ENCODE measurements at regions not wholly inside any gene's neighbourhood (a gene's known extent, or its start where the extent isn't known, plus 50 kb on each side); places are given as distances from the start of the nearest gene placed in this dataset.

GRCh38 chr13:73467125-73467524 is 408.3 kb downstream of the KLF5 start:
- no peaks in the 10 kb centered on the region for H3K27me3 Mint-ChIP-seq (ENCODE audit: low read depth)
- peaks cover 18% of the 10 kb centered on the region for H3K9me3 Mint-ChIP-seq
- no peak for DNase-seq (ENCODE audit: low spot score in 2 of 2, unreplicated experiment in 2 of 2)
- no peak overlapping the region for H3K27ac Mint-ChIP-seq
- no peak overlapping the region for H3K4me3 Mint-ChIP-seq
- peaks cover 26% of the 10 kb centered on the region for H3K4me1 Mint-ChIP-seq
- TF ChIP-seq, protein P1, sequence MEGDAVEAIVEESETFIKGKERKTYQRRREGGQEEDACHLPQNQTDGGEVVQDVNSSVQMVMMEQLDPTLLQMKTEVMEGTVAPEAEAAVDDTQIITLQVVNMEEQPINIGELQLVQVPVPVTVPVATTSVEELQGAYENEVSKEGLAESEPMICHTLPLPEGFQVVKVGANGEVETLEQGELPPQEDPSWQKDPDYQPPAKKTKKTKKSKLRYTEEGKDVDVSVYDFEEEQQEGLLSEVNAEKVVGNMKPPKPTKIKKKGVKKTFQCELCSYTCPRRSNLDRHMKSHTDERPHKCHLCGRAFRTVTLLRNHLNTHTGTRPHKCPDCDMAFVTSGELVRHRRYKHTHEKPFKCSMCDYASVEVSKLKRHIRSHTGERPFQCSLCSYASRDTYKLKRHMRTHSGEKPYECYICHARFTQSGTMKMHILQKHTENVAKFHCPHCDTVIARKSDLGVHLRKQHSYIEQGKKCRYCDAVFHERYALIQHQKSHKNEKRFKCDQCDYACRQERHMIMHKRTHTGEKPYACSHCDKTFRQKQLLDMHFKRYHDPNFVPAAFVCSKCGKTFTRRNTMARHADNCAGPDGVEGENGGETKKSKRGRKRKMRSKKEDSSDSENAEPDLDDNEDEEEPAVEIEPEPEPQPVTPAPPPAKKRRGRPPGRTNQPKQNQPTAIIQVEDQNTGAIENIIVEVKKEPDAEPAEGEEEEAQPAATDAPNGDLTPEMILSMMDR (IDR thresholded peaks at IDR 0.05; ENCODE audit: unreplicated experiment): no peak
- peaks cover 4% of the 10 kb centered on the region for H3K36me3 Mint-ChIP-seq

DNA sequence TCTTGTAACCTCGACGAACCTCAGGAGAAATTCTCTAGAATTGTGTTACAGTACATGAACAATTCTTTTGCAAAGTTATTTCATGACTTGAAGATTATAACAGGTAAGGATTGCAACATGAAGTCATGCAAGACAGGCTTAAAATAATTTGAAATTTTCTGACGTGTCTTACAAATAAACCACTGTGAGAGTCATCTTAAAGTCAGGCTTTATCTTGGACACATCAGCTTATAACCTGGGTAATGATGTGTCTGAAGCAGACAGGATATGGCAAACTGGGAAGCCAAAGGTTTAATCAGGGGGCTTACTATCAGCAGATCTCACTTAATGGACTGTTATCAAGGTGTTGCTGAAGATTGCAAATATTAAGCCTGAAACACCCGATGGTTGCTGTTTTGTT is 407.8 kb downstream of the KLF5 start:
- no peak overlapping the region for H3K4me3 Mint-ChIP-seq
- H3K36me3 Mint-ChIP-seq: peaks cover 4% of the 10 kb centered on the region
- H3K27me3 Mint-ChIP-seq (ENCODE audit: low read depth): no peaks in the 10 kb centered on the region
- TF ChIP-seq, protein P1 (IDR thresholded peaks at IDR 0.05; ENCODE audit: unreplicated experiment): no peak
- H3K27ac Mint-ChIP-seq: no peak overlapping the region
- peaks cover 26% of the 10 kb centered on the region for H3K4me1 Mint-ChIP-seq
- DNase-seq (ENCODE audit: low spot score in 2 of 2, unreplicated experiment in 2 of 2): no peak
- peaks cover 19% of the 10 kb centered on the region for H3K9me3 Mint-ChIP-seq

- H3K4me3 Mint-ChIP-seq: no peak overlapping the region
- H3K9me3 Mint-ChIP-seq: peaks cover 22% of the 10 kb centered on the region
- no peak for DNase-seq (ENCODE audit: low spot score in 2 of 2, unreplicated experiment in 2 of 2)
- H3K27me3 Mint-ChIP-seq (ENCODE audit: low read depth): no peaks in the 10 kb centered on the region
- TF ChIP-seq, protein P1 (IDR thresholded peaks at IDR 0.05; ENCODE audit: unreplicated experiment): no peak
- H3K4me1 Mint-ChIP-seq: peaks cover 26% of the 10 kb centered on the region
- no peak overlapping the region for H3K27ac Mint-ChIP-seq
- H3K36me3 Mint-ChIP-seq: peaks cover 4% of the 10 kb centered on the region
Observed at GRCh38 chr13:73465617-73465971, 406.8 kb downstream of the KLF5 start.

DNA sequence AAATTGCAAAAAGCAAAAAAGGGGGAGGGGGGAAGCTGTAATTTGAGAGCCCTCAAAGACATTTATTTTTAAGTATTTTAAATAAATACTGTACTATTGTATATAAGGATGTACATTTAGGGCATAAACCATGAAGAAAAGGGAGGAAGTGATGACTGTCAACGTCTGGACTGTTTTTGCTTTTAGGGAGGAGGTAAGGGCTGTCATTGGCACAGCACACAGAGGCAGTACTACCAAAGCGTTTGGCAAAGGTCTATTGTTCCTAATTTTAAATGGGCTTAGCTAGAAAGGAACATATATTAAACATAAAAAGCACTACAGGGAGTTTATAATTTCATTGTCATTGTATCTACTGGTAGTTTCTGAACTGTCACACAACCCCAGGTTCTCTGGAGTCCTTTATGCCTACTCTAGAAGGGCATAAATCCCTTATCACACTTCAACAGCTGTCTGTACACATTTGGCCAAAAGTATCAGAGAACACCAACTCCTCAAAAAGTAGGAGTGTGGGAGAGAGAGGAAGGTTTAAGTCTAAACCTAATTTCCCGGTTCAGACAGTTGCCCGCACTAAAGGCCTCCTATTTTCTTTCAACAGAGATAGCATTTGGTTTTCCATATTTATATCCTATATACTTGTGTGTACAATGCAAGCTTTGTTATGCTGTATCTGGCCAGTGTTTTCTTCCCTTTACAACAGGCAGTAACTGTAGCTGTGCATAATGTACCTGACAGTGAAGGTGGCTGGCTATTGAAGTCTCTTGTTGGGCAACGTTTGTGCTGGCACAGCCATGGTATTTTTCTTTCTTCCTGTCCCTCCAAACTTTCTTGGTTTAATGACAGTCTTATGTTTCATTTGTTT is 406.2 kb downstream of the KLF5 start:
- H3K9me3 Mint-ChIP-seq: peaks cover 27% of the 10 kb centered on the region
- no peak overlapping the region for H3K4me3 Mint-ChIP-seq
- no peak overlapping the region for H3K27ac Mint-ChIP-seq
- peaks cover 4% of the 10 kb centered on the region for H3K36me3 Mint-ChIP-seq
- H3K27me3 Mint-ChIP-seq (ENCODE audit: low read depth): no peaks in the 10 kb centered on the region
- peaks cover 26% of the 10 kb centered on the region for H3K4me1 Mint-ChIP-seq
- TF ChIP-seq, protein P1 (IDR thresholded peaks at IDR 0.05; ENCODE audit: unreplicated experiment): no peak
- DNase-seq (ENCODE audit: low spot score in 2 of 2, unreplicated experiment in 2 of 2): no peak

- Mint-ChIP-seq H3K4me1 (peaks cover 24% of the 10 kb centered on the region), H3K27ac (peak overlapping the region; percentile 34), H3K36me3 (no peaks in the 10 kb centered on the region), H3K27me3 (ENCODE audit: low read depth) (no peaks in the 10 kb centered on the region), H3K4me3 (no peak overlapping the region), H3K9me3 (peaks cover 30% of the 10 kb centered on the region)
- DNase-seq (ENCODE audit: low spot score in 2 of 2, unreplicated experiment in 2 of 2): no peak
- TF ChIP-seq, protein P1 (IDR thresholded peaks at IDR 0.05; ENCODE audit: unreplicated experiment): no peak
Observed at GRCh38 chr13:73462241-73462640, 403.4 kb downstream of the KLF5 start.

Measured in mesothelial cell of epicardium (in vitro differentiated cells).